GM12874 (cell line): ENCODE measurements at regions not wholly inside any gene's neighbourhood (a gene's known extent, or its start where the extent isn't known, plus 50 kb on each side); places are given as distances from the start of the nearest gene placed in this dataset.

Experiments used
- CTCF ChIP-seq: IDR thresholded peaks from 2 replicates; pipeline ENCODE4 v1.5.1; 2011; ENCODE audit warnings: low read depth, mild to moderate bottlenecking, control low read depth, low read length, moderate library complexity; ENCODE audit not compliant: insufficient read depth

GRCh38 chr2:14715600-14715999 is 83.1 kb downstream of the LRATD1 start:
- TF ChIP-seq CTCF, result no peak

GRCh38 chr2:14716319-14716718 is 83.8 kb downstream of the LRATD1 start:
- TF ChIP-seq CTCF, result no peak

GRCh38 chr2:14717131-14717530 is 84.6 kb downstream of the LRATD1 start:
- no peak for TF ChIP-seq CTCF

- TF ChIP-seq CTCF, result no peak
Measured at GRCh38 chr2:14720319-14720718, 87.8 kb downstream of the LRATD1 start.

GRCh38 chr2:14720739-14721138 is 88.2 kb downstream of the LRATD1 start:
- no peak for TF ChIP-seq CTCF

- no peak for TF ChIP-seq CTCF
Measured at GRCh38 chr2:14722904-14723570, 90.5 kb downstream of the LRATD1 start.

GRCh38 chr2:14723684-14724083 is 91.2 kb downstream of the LRATD1 start:
- no peak for TF ChIP-seq CTCF
